Mesothelial cell of epicardium (in vitro differentiated cells): ENCODE measurements at regions not wholly inside any gene's neighbourhood (a gene's known extent, or its start where the extent isn't known, plus 50 kb on each side); places are given as distances from the start of the nearest gene placed in this dataset.

Experiments used
- DNase-seq, 2 experiments: peaks; one replicate each; pipeline ENCODE4 v3.0.0; 2021; ENCODE audit warnings: low spot score in 2 of 2; ENCODE audit not compliant: unreplicated experiment in 2 of 2
- H3K27ac Mint-ChIP-seq: 2 replicates; pipeline ENCODE4 v1.8.0; 2021; ENCODE audit warnings: mixed read lengths
- H3K27me3 Mint-ChIP-seq: 2 replicates; pipeline ENCODE4 v1.8.0; 2021; ENCODE audit warnings: low read depth, mixed read lengths
- H3K36me3 Mint-ChIP-seq: 2 replicates; pipeline ENCODE4 v1.8.0; 2021; ENCODE audit warnings: mixed read lengths
- H3K4me1 Mint-ChIP-seq: 2 replicates; pipeline ENCODE4 v1.8.0; 2021; ENCODE audit warnings: mixed read lengths
- H3K4me3 Mint-ChIP-seq: 2 replicates; pipeline ENCODE4 v1.8.0; 2021; ENCODE audit warnings: mild to moderate bottlenecking, moderate library complexity, mixed read lengths
- H3K9me3 Mint-ChIP-seq: 2 replicates; pipeline ENCODE4 v1.8.0; 2021; ENCODE audit warnings: mixed read lengths
- CTCF ChIP-seq: fragments of 200-600 bp; sonication (generic); IDR thresholded peaks from one replicate; pipeline ENCODE4 v1.5.0; 2021; ENCODE audit warnings: antibody characterized with exemption; ENCODE audit not compliant: unreplicated experiment

- TF ChIP-seq CTCF: no peak
Measured at GRCh38 chr6:139547804-139548203, 173.4 kb upstream of the CITED2 start.

GRCh38 chr6:139547122-139547776, 172.8 kb upstream of the CITED2 start:
- no peaks in the 10 kb centered on the region for H3K27me3 Mint-ChIP-seq
- H3K9me3 Mint-ChIP-seq: no peaks in the 10 kb centered on the region
- peak overlapping the region; percentile 87 for H3K27ac Mint-ChIP-seq
- no peaks in the 10 kb centered on the region for H3K36me3 Mint-ChIP-seq
- no peak overlapping the region for H3K4me3 Mint-ChIP-seq
- no peak for DNase-seq
- TF ChIP-seq CTCF: no peak
- H3K4me1 Mint-ChIP-seq: peaks cover 64% of the 10 kb centered on the region

More at GRCh38 chr6:139547804-139548203, 173.4 kb upstream of the CITED2 start:
- Mint-ChIP-seq H3K36me3 (no peaks in the 10 kb centered on the region), H3K27ac (peak overlapping the region; percentile 87), H3K4me3 (no peak overlapping the region), H3K27me3 (no peaks in the 10 kb centered on the region), H3K4me1 (peaks cover 64% of the 10 kb centered on the region), H3K9me3 (no peaks in the 10 kb centered on the region)
- no peak for DNase-seq

- no peaks in the 10 kb centered on the region for H3K27me3 Mint-ChIP-seq
- H3K4me3 Mint-ChIP-seq: no peak overlapping the region
- no peaks in the 10 kb centered on the region for H3K36me3 Mint-ChIP-seq
- H3K9me3 Mint-ChIP-seq: no peaks in the 10 kb centered on the region
- no peak for DNase-seq
- no peak for TF ChIP-seq CTCF
- H3K4me1 Mint-ChIP-seq: peaks cover 59% of the 10 kb centered on the region
- peak overlapping the region; percentile 87 for H3K27ac Mint-ChIP-seq
Measured at GRCh38 chr6:139546106-139546472, 171.6 kb upstream of the CITED2 start.

- no peak for TF ChIP-seq CTCF
- H3K4me3 Mint-ChIP-seq: peak overlapping the region; percentile 13
- H3K27me3 Mint-ChIP-seq: no peaks in the 10 kb centered on the region
- H3K4me1 Mint-ChIP-seq: peaks cover 54% of the 10 kb centered on the region
- no peak for DNase-seq
- no peaks in the 10 kb centered on the region for H3K36me3 Mint-ChIP-seq
- no peaks in the 10 kb centered on the region for H3K9me3 Mint-ChIP-seq
- H3K27ac Mint-ChIP-seq: peak overlapping the region; percentile 87
Measured at GRCh38 chr6:139545206-139546105, 171.0 kb upstream of the CITED2 start.

GRCh38 chr6:139544701-139545057, 170.2 kb upstream of the CITED2 start:
- H3K27ac Mint-ChIP-seq: peak overlapping the region; percentile 87
- no peak for DNase-seq

More at GRCh38 chr6:139544701-139545057, 170.2 kb upstream of the CITED2 start:
- Mint-ChIP-seq H3K36me3 (no peaks in the 10 kb centered on the region), H3K4me3 (no peak overlapping the region), H3K27me3 (no peaks in the 10 kb centered on the region), H3K9me3 (no peaks in the 10 kb centered on the region), H3K4me1 (peaks cover 52% of the 10 kb centered on the region)
- TF ChIP-seq CTCF: no peak
